ENCODE measurements at regions not wholly inside any gene's neighbourhood (a gene's known extent, or its start where the extent isn't known, plus 50 kb on each side); places are given as distances from the start of the nearest gene placed in this dataset.

DNA sequence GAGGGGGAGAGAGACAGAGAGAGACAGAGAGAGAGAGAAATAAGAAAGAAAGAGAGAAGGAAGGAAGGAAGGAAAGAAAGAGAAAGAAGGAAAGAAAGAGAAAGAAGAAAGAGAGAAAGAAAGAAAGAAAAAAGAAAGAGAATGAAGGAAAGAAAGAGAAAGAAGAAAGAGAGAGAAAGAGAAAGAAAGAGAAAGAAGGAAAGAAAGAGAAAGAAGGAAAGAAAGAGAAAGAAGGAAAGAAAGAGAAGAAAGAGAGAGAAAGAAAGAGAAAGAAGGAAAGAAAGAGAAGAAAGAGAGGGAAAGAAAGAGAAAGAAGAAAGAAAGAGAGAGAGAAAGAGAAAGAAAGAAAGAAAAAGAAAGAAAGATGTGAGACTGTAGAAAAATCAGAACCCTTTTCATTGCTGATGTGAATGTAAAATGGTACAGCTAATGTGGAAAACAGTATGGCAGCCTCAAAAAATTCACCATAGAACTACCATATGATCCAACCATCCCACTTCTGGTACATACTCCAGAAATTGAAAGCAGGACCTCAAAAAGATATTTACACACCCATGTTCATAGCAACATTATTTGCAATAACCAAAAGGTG, 203.4 kb upstream of the POU3F3 start:
- DNase-seq: no peak

DNA sequence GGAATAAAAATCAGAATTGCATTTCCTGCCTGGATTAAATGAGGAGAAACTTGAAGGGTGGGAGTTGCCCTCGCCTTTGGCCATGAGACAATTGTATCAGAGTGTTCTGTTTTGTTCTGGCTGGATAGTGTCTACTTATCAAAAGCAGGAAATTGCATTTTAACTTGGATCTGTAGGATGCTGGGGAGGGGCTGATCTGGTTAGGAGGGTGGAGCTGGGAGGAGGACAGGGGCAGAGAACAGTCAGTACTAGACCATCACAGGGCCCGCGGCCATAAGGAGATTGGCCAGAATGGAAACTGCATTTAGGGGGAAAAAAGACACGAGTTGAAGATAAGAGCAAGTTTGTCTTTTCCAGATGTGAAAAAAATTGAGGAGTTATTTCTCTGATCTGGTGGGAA, 199.1 kb upstream of the POU3F3 start:
- no peak for DNase-seq

DNA sequence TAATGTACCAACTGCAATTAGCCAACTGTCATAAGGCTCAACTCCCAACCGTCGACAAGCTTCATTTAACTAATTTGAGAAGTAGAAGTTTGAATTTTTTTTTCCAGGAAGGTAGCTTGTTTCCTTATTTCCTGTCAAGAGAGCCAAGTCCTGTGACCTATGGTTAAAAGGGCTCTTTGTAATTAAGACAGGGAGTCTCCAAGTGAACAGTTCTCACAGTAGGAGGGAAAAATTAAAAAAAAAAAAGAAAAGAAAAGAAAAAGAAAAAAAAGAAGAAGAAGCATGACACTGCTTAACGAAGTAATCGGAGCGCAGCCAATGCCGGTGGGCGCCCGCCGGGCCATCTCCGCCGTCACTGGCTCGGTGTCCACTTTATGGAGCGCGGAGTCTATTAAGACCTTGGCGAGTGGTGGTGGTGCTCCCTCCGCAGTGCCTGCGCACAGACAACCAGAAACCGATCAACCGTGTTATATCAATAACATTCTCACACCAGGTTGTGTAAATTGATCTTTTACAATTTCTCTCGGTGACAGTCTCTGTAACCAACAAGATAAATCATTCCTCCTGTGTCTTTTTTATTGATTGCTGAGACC, 197.2 kb upstream of the POU3F3 start:
- no peak for DNase-seq

DNA sequence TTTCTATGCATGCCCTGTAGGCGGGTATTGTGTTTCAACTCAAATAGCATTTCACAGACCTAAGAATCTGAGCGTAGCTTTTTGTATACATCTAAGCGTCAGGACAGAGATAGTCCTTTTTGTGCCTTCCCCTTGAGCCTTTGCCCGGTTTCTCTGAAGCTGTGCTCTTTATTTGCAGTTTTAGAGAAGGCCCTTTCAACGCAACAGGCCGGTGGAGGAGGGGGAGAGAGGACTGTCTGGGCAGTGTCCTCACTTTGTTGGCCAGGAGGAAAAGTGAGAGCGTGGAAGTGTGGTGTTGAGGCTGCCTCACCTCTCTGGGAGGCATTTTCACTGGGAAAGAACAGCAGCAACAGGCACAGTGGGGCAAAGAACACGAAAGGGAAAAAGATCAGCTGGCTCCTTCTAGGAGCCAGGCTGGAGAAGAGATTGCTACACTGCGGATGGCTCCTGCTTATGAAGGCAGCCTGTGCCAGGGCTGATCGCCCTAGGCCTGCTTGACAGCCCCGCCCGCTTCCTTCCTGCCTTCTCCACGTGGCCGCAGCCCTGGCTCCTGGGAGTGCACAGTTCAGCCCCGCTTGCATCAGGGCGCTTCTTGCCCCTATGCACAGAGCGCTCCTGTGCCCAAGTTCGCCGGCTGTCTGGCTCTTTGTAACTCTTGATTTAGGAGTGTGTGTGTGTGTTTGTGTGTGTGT, 195.6 kb upstream of the POU3F3 start:
- no peak for DNase-seq

DNA sequence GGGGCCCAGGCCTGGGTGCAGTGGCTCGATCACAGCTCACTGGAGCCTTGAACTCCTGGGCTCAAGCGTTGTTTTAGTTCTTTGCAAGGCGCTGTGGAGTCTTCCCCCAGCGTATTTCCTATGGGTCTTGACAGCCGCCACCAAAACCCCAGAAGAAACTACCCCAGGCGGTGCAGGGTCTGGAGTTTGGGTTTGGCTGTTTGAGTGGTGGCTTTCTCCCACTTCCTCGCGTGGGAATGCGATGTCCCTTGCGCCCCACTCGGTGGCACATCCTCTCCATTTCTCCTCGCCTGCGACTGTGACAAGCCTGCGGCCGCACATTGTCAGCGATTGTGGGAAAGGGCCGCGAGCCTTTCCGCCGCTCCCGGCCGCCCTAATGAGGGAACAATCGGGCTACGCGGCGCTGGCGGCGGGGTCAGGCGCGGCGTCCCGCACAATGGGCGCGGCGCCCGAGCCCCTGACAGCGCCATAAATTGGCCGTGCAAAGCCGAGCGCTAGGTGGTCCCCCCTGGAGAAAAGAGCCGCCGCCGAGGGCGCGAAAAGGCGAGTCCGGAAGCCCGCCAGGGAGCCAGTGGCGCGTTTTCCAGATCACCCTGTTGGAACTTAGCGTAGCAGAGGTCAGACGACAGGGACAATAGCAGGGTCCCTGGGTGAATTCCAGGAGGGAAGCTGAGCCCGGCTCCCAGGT, 194.9 kb upstream of the POU3F3 start:
- DNase-seq: no peak

DNA sequence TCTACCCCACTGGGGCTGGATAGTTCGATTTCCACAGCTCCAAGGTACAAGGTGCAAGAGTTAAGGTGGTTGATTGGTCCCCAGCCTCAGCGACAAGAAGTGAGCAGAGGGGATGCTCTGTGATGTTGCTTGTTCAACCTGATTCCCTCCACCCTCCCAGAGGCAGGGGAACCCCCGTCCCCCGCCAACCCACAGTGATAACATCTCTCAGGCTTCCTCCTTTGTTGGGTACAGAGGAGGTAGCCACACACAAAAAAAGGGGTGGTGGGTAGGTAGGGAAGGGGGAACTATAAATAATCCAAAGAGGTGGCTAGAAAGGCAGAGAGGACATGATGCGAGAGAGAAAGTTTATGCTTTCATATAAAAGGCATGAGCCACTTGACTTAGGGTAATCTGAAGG, 192.9 kb upstream of the POU3F3 start:
- DNase-seq: no peak

DNA sequence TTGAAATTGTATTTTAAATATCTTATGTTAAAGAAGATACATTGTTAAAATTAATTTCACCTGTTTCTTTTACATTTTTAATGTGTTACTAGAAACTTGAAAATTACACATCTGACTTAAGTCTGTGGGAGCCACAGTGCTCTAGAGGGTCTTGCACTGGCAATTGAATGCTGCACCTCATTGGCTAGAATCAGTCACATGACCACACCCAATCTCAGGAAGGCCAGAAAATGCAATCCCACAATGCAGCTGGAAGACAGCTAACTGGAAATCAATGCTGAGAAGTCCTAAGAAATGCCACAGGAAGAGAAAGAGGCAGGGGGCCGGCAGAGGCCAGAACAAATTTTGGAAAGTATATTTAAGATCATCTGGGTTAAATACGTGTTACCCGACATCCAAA, 189.2 kb upstream of the POU3F3 start:
- no peak for DNase-seq

DNA sequence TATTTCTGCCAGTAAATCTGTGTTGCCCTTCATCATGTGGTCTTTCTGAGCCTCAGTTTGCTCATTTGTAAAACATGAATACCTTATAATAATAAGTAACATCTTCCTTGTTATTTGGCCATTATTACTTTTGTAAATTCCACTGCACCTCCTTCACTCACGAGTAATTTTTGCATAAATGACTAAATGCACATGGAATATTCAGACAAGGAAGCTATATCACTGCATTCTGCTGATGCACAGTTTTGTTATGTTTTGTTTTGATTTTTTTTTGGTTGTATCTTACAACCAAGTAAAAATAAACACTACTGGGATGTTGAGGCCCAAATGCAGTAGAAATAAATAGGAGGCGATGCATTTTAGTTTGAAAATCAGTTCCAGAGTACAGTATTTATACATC, 185.3 kb upstream of the POU3F3 start:
- no peak for DNase-seq

DNA sequence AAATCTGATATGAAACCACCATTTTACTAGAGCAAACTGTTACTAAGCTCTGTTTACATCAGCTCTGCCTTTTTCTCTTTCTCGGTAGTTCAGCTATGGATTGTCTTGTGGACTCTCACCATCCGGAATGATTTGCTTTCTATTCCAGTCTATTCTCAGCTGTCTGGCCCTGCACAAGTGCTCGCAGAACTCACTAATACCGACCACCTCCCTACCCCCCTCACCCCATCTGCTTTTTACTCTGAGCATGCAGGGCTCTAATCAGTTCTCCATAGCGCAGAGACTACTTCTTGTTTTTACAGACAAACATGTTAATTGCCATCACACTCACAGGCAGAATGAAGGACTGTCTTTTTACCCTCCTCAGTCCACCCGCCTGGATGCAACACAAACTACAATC, 180.7 kb upstream of the POU3F3 start:
- DNase-seq: no peak

DNA sequence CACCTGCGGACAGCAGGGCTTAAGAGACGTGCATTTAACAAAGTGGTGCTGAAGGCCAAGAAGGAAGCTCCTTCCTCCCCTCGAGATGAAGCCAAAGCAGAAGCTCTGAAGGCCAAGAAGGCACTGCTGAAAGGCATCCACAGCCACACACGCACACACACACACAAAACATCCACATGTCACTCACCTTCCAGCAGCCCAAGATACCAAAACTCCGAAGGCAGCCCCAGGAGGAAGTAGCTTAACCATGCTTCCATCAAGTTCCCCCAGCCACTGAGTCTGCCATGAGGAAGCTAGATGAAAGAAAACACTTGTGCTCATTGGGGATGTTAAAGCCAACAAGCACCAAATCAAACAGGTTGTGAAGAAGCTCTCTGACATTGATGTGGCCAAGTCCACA, 175.7 kb upstream of the POU3F3 start:
- no peak for DNase-seq

DNA sequence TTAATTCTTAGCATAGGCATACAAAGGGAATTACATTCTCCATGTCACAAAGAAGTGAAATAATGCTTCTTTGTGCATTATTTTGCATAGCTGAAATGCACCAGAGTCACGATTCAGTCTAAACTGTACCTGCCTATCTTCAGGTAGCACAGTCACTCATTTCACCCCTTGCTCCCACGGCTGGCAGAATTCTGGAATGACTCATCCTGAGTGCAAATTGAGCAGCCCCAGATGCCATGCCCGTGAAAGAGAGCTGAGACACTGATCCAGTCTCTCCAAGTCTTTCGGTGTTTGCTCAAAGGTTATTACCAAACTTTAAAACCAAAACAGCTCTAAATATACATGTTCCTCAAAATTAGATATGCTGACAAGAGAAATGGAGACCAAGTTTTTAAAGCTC, 168.3 kb upstream of the POU3F3 start:
- DNase-seq: no peak

DNA sequence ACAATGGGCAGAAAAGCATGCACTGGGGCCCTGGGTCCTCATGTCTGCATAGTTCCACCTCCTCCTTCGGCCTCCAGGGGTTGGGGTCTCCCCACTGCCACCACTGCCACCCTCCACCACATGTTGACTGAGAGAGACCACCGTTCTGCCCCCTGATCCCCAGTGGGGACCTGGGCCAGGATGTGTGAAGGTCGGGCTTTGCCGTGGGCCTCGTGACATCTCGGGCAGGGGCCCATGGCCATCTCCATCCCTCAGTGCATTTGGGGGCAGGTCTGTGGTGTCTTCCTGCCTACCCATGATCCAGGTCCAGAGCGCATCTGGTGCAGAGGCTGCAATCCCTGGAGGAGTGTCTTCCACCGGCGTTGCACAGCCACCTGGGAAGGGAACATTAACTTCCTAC, 166.8 kb upstream of the POU3F3 start:
- no peak for DNase-seq

DNA sequence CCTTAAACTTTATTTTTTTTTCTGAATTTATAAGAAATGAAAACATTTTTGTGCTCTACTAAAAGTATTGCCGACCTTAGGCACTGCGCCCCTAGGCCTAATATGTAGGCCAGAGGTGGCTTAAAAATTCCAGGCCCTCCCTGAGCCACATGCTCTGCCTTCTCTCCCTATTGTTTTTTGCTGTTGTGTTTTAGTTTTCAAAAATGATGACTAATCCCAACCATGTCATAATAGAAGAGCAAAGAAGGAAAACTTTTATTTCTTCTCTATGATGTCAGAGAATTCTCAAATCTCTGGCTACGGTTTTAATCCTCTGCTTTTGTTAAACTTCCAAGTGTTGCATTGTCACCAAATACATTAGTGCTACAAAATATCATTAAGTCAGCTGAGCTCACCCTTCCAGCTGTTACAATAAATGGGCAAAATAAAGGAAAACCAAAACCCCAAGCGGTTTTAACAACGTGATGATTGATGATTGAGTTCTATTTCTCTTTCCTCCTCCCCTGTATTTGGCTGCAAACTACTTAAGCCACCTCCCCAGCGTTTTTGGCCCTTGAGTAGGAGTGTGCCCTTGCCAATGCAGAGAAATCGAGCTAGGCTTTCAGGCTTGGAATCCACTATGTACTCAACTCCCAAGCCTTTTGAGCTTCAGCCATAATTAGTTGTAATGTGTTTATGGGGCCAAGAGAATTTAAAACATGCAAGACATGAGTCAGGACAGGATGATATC, 163.5 kb upstream of the POU3F3 start:
- no peak for DNase-seq

DNA sequence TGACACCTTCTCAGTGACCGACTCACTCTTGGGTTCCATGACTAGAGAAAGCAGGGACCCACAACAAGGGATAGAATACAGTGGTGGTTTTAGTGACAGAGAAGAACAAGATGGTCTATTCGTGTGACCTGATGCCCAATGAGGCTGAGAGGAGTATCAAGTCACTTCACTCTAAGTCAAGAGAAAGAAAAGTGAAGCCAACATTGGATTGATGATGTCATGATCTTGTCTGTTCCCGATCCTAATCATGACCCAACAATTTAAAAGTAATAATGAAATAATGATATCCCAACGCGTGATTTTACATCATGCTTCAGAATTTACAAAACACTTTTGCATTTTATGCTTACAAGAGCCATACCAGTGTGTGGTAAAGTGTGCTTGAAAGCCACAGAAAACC, 155.6 kb upstream of the POU3F3 start:
- no peak for DNase-seq

DNA sequence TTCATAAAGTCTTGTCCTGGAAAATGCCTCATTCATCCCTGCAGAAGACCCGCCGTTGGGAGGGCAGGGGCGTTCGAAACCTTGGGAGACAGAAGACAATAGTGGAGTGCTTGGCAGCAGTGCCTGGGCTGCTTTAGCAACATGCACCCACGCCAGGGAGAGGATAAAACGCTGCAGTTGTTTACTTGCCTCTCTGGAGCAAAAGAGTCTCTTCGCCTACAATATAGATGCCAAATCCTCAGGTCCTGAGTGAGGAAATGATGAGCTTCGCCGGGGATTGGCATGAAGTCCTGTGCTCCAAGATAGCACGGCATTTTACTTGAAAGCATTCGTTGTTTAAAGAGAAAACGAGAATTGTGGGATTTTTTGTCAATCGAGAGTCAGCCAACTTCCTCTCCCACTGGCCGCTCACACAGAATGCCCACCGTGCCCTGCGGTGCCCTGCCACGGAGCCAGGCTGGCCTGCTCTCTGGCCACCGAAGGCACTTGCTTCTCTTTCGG, 152.5 kb upstream of the POU3F3 start:
- no peak for DNase-seq

DNA sequence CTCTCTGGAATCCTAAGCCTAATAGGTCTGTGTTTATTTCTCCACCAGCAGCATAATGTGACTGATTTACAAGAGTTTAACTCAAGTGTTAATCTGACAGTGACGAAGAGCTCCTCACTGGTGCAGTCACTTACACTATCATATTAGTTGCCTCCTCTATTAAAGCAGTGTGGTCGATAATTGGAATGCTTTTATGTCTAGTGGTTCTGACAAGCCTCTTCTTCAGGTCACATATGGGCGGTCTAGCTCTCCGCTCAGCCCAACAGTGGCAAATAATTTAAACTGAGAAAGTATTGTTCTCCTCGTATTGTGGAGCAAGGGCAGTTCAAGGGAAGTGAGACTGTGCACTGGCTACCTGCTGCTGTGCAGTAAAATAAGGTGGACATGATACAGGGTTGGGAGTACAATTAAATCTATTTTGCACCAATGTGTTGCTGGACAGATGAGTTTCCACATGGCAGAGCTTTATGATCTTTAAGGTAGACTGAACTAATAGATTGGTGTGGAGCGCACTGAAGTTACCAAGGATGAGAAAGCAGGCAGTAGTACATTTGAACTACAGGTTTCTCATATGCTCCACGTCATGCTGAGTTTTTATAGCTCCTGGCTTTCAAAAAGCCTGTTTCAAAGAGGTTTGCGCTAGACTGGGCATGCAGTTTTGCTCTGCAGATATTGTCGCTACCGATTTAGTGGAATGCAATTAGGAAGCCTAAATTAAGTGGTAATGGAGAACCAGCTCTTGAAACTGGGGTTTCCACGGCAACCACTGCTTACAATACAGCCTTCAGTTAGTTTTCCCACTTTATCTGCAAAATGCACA, 151.7 kb upstream of the POU3F3 start:
- no peak for DNase-seq

DNA sequence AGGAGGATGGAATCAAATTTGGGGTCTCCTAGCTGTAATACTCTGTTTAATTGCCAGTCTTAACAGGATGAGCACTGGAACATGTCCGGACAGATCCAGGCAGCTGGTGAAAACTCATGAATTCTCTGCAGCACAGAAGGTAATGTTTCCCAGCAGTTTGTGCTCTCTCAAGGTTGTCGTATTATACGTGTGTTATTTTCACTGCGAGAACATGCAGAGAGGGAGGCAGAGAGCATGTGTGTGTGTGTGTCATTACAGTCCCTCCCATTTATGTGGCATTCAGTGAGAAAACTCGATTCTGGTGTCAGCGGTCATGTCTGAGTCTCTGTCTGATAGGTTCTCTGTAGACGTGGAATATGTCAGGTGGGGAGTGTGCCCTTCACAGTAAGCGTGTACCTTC, 150.2 kb upstream of the POU3F3 start:
- DNase-seq: no peak

DNA sequence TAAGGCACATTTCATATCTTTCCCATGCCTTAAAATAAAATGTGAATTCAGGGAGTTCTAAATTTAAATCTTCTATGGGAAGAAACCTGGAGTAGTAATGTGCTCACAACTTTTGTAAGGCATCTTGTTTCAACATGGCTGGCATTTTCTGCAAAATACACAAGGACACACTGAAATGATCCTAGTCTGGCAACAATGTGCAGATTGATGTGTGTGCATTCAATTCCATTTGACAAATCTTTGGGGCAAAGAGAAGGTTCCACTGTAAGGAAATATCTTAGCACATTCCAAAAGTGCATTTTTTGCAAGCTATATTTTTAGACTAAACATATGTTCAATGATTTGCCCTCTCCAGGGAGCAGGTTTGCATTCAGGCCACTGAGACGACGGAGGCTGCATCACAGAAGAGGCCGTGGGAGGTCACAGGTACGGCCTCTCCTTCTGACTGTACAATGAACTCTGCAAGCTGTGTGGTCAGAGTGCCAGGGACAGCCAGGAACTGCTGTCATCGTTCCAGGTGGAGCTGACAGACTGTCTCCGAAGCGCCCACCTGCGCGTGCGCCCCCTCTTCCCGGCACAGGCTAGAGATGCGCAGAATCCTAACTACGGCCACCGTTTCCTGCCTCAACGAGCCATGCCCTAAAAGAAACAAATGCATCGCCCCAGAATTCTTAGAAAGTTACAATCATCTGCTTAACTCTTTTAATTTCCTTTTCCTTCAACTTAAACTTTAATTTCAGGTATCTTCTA, 149.2 kb upstream of the POU3F3 start:
- no peak for DNase-seq

DNA sequence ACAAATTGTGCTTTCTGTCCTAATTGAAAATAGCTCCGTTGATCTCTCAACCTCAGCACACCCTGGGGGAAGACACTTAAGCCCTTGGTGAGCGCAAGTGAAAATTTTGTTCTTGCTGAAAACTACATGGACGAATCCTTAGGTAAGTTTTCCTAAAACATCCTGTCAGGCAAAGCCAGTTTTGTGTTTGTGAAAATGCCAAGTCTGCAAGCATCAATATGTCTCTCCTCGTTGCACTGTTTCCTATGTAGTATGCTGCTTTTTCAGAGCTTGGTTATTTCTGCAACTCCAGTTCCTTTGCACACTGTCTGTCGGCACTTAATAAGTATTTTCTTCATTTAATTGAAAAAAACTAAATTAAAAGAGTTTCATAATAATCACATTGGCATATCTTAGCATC, 146.9 kb upstream of the POU3F3 start:
- no peak for DNase-seq

DNA sequence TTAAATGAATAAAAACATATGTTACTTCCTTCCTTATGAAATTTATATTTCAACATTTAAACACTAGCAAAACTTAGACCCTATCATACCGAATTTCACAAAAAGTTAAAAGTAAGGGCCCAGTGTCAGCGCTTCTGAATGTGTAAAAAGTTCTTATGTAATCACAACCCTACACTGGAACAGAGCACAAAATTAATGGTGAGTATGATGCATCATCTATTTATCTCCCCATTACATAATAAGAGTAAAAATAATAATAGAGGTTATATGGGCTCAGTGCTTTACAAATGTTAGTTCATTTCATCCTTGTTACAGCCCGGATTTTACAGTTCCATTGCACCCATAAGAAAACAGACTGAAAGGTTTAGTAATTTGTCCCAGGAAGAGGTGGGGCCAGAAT, 144.9 kb upstream of the POU3F3 start:
- no peak for DNase-seq

DNA sequence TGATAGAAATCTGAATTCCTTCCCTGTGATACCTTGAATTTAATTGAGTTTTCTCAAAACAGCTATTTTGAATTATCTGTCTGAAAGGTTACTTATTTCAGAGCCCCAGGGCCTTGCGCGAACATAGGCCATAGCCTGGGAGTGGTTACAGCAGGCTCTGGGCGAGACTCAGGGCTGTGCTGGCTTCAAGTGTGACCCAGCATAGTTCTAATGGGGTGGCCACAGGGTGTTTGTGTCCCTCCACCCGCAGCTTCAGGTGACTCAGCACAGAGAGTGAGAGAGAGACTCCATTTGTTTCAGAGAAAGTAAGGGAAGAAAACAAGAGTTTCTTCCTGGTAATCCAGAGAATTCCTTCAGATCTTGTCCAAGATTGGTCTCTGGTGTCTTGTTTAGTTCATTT, 137.9 kb upstream of the POU3F3 start:
- DNase-seq: no peak

Measured in NCI-H2029 (cell line).